ENCODE measurements at regions not wholly inside any gene's neighbourhood (a gene's known extent, or its start where the extent isn't known, plus 50 kb on each side); places are given as distances from the start of the nearest gene placed in this dataset.

DNA sequence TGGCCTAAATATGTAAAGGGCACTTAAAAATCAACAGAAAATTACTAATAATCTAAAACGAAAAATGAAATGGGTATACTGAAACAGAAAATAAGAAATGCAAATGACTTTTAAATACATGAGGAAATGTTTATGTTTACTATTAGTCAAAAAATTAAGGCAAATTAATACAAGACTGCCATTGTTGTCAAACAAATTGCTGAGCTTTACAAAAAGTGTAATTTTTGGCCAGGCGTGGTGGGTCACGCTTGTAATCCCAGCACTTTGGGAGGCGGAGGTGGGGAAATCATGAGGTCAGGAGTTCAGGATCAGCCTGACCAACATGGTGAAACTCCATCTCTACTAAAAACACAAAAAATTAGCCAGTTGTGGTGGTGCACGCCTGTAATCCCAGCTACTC, 343.9 kb upstream of the SGO1 start:
- TF ChIP-seq, protein P1, sequence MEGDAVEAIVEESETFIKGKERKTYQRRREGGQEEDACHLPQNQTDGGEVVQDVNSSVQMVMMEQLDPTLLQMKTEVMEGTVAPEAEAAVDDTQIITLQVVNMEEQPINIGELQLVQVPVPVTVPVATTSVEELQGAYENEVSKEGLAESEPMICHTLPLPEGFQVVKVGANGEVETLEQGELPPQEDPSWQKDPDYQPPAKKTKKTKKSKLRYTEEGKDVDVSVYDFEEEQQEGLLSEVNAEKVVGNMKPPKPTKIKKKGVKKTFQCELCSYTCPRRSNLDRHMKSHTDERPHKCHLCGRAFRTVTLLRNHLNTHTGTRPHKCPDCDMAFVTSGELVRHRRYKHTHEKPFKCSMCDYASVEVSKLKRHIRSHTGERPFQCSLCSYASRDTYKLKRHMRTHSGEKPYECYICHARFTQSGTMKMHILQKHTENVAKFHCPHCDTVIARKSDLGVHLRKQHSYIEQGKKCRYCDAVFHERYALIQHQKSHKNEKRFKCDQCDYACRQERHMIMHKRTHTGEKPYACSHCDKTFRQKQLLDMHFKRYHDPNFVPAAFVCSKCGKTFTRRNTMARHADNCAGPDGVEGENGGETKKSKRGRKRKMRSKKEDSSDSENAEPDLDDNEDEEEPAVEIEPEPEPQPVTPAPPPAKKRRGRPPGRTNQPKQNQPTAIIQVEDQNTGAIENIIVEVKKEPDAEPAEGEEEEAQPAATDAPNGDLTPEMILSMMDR (IDR thresholded peaks at IDR 0.05), result no peak
- TF ChIP-seq POLR2A (IDR thresholded peaks at IDR 0.05), result no peak
